ENCODE measurements at regions not wholly inside any gene's neighbourhood (a gene's known extent, or its start where the extent isn't known, plus 50 kb on each side); places are given as distances from the start of the nearest gene placed in this dataset.

DNA sequence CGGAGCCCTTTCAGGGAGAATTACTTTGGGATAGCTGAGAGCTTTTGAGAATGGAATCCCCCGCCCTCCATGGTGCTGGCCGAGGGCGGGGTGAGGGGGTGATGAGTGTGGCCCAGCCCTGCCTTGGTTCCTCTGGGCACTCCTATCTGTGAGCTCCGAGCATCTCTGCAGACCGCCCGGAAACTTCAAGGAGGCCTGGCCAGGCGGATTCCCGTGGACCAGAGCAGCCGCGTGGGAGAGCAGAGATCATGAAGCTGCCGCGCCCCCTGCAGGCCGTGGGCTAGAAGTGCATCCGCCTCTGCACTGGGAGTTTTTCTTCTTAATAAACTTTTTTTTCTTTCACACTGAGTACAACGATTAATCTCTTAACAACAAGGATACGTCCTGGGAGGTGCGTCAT lies 392.9 kb upstream of the EEF2KMT start:
- no peak for TF ChIP-seq EZH2phosphoT487 (conservative IDR thresholded peaks at IDR 0.05; ENCODE audit: low read length)
- TF ChIP-seq, protein P1, sequence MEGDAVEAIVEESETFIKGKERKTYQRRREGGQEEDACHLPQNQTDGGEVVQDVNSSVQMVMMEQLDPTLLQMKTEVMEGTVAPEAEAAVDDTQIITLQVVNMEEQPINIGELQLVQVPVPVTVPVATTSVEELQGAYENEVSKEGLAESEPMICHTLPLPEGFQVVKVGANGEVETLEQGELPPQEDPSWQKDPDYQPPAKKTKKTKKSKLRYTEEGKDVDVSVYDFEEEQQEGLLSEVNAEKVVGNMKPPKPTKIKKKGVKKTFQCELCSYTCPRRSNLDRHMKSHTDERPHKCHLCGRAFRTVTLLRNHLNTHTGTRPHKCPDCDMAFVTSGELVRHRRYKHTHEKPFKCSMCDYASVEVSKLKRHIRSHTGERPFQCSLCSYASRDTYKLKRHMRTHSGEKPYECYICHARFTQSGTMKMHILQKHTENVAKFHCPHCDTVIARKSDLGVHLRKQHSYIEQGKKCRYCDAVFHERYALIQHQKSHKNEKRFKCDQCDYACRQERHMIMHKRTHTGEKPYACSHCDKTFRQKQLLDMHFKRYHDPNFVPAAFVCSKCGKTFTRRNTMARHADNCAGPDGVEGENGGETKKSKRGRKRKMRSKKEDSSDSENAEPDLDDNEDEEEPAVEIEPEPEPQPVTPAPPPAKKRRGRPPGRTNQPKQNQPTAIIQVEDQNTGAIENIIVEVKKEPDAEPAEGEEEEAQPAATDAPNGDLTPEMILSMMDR (IDR thresholded peaks at IDR 0.05; ENCODE audit: insufficient read depth, low read length, poor library complexity, severe bottlenecking): peak; percentile 68

All from SU-DHL-6 (cell line).